ENCODE measurements at regions not wholly inside any gene's neighbourhood (a gene's known extent, or its start where the extent isn't known, plus 50 kb on each side); places are given as distances from the start of the nearest gene placed in this dataset.

GRCh38 chr15:89015412-89016097 is 72.7 kb upstream of the ABHD2 start:
- TF ChIP-seq POLR2AphosphoS5 (IDR thresholded peaks at IDR 0.05) (no peak), CTCF (IDR thresholded peaks at IDR 0.05) (no peak), POLR2A (IDR thresholded peaks at IDR 0.05) (no peak), EP300 (IDR thresholded peaks at IDR 0.05) (no peak)
